AG04450 (cell line): ENCODE measurements at regions not wholly inside any gene's neighbourhood (a gene's known extent, or its start where the extent isn't known, plus 50 kb on each side); places are given as distances from the start of the nearest gene placed in this dataset.

Source experiments
- CTCF ChIA-PET: fragments of 300-600, 350-600 bp; formaldehyde crosslinking; extraction: SDS; loops from one replicate; lab custom pipeline; 2022; ENCODE audit warnings: antibody characterized with exemption, inconsistent platforms; lab: Charles Lee
- POLR2A ChIA-PET: fragments of 350-600 bp; formaldehyde crosslinking; extraction: SDS; loops from one replicate; lab custom pipeline; 2021; ENCODE audit warnings: antibody characterized with exemption, inconsistent platforms; lab: Yijun Ruan, JAX
- DNase-seq: peaks from one replicate; pipeline ENCODE4 v3.0.0-alpha.2; 2011; ENCODE audit warnings: low read depth, low spot score
- H3K27ac ChIP-seq: one replicate; pipeline ENCODE4 v1.5.1; 2012; ENCODE audit warnings: low read depth, low read length, control low read depth
- H3K27me3 ChIP-seq: one replicate; pipeline ENCODE4 v1.6.0; 2012; ENCODE audit warnings: low read length; ENCODE audit not compliant: control insufficient read depth, insufficient read depth
- H3K4me3 ChIP-seq: 2 replicates; pipeline ENCODE4 v1.5.1; 2011; ENCODE audit warnings: mild to moderate bottlenecking, low read depth, low read length, control low read depth
- H3K9me3 ChIP-seq: 2 replicates; pipeline ENCODE4 v1.5.1; 2012; ENCODE audit warnings: low read length; ENCODE audit not compliant: control insufficient read depth, insufficient read depth
- TF ChIP-seq, protein P1 (sequence below): IDR thresholded peaks from 2 replicates; pipeline ENCODE4 v1.5.1; 2011; ENCODE audit warnings: low read depth, low read length, control low read depth, inconsistent platforms

DNA sequence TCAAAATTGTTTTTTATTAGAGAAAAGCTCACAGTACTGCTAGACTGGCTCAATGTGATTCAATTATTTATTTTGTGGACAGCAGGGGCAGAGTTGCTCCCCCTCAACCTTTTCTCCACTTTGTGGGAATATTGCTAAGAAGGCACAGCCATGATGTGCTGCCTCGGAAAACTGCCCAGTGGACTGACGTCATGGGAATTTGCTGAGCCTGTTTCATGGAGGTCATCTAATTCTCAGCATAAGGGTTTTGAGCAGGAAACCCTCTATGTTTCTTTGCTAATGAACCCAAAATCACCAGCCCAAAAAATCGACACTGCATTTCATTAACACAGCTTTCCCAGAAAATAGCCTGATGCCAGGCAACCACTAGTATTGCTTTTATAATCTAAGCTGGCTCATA is 228.8 kb upstream of the FAM3C start:
- TF ChIP-seq, protein P1, sequence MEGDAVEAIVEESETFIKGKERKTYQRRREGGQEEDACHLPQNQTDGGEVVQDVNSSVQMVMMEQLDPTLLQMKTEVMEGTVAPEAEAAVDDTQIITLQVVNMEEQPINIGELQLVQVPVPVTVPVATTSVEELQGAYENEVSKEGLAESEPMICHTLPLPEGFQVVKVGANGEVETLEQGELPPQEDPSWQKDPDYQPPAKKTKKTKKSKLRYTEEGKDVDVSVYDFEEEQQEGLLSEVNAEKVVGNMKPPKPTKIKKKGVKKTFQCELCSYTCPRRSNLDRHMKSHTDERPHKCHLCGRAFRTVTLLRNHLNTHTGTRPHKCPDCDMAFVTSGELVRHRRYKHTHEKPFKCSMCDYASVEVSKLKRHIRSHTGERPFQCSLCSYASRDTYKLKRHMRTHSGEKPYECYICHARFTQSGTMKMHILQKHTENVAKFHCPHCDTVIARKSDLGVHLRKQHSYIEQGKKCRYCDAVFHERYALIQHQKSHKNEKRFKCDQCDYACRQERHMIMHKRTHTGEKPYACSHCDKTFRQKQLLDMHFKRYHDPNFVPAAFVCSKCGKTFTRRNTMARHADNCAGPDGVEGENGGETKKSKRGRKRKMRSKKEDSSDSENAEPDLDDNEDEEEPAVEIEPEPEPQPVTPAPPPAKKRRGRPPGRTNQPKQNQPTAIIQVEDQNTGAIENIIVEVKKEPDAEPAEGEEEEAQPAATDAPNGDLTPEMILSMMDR: no peak
- Histone ChIP-seq H3K27me3 (no peaks in the 10 kb centered on the region), H3K4me3 (no peak overlapping the region), H3K27ac (no peak overlapping the region), H3K9me3 (no peaks in the 10 kb centered on the region)
- no peak for DNase-seq
- POLR2A ChIA-PET: no interaction called here
- CTCF ChIA-PET: no interaction called here

- TF ChIP-seq, protein P1: no peak
- Histone ChIP-seq H3K27me3 (no peaks in the 10 kb centered on the region), H3K9me3 (no peaks in the 10 kb centered on the region), H3K4me3 (no peak overlapping the region), H3K27ac (no peak overlapping the region)
- DNase-seq: no peak
- ChIA-PET CTCF (no interaction called here), POLR2A (no interaction called here)
Observed at GRCh38 chr7:121623130-121623872, 227.2 kb upstream of the FAM3C start.

GRCh38 chr7:121621937-121622336 is 225.8 kb upstream of the FAM3C start:
- no peaks in the 10 kb centered on the region for H3K9me3 ChIP-seq
- CTCF ChIA-PET: no interaction called here
- H3K27ac ChIP-seq: no peak overlapping the region
- POLR2A ChIA-PET: interaction anchor here (0.7 kb wide), 1 partner anchor 447 kb away, joined by 8 read pairs; no protein-coding TSS in a partner anchor
- no peak overlapping the region for H3K4me3 ChIP-seq
- TF ChIP-seq, protein P1: no peak
- H3K27me3 ChIP-seq: no peaks in the 10 kb centered on the region
- no peak for DNase-seq

DNA sequence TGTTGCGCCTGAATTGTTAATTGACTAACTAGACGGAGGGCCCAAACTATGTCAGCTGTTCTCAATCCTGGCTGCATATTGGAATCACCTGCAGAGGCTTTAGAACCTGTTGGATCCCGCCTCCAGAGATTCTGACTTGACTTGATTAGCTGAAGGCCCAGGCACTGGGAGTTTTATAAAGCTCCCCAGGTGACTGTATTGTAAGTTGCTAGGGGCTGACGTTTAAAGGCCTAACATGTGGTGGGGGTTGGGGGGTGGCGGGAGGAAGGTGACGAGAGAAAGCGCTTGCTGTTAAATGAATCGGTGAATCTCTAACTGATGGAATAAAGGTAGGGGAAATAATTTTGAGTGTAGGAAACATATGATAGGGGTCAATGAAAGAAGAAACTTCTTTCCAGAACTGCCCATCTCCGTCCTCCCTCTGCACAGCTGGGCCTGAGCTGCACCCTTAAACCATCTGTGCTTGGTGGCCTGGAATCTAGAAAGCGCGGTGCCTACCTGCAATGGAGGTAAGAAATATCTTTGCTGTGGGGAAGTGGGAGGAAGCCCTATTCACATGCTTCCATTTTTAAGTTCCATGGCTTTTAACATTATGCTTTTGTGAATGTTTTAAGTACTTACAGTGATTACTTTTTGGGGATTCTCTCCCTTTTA is 225.0 kb upstream of the FAM3C start:
- no peak for DNase-seq
- Histone ChIP-seq H3K9me3 (no peaks in the 10 kb centered on the region), H3K27me3 (no peaks in the 10 kb centered on the region), H3K4me3 (no peak overlapping the region), H3K27ac (no peak overlapping the region)
- TF ChIP-seq, protein P1: no peak
- ChIA-PET CTCF (no interaction called here), POLR2A (no interaction called here)

DNA sequence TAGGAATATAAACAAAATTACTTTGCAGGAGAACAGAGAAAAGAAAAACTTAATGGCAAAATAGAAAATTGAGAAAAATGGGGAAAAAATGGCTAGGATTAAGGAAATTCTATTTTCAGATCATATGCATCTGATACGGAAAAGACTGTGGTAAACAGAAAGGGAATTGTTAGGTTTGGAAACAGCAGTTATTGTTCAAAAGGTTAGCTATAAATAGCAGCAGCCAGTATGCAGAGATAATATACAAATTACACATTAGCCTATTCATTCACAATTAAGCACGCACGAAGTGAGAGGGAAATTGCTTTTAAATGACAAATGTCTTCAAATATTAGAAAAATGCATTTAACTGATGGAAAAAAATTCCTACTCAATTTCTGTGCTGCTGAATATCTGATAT is 224.1 kb upstream of the FAM3C start:
- no peak overlapping the region for H3K27ac ChIP-seq
- DNase-seq: no peak
- no peaks in the 10 kb centered on the region for H3K9me3 ChIP-seq
- H3K4me3 ChIP-seq: no peak overlapping the region
- H3K27me3 ChIP-seq: no peaks in the 10 kb centered on the region
- POLR2A ChIA-PET: no interaction called here
- TF ChIP-seq, protein P1: no peak
- CTCF ChIA-PET: no interaction called here
